NB4 (cell line): ENCODE measurements at regions not wholly inside any gene's neighbourhood (a gene's known extent, or its start where the extent isn't known, plus 50 kb on each side); places are given as distances from the start of the nearest gene placed in this dataset.

Source experiments
- MYC ChIP-seq: IDR thresholded peaks from 2 replicates; pipeline ENCODE4 v1.6.1; 2011; ENCODE audit warnings: low read depth, low read length
- POLR2A ChIP-seq: IDR thresholded peaks from 2 replicates; pipeline ENCODE4 v1.6.1; 2011; ENCODE audit warnings: mild to moderate bottlenecking; ENCODE audit not compliant: insufficient read length; ENCODE audit errors: extremely low read depth
- TF ChIP-seq, protein P1 (sequence below): IDR thresholded peaks from one replicate; pipeline ENCODE4 v1.5.1; 2012; ENCODE audit warnings: low read depth, low read length
- TF ChIP-seq, protein P2 (sequence below): IDR thresholded peaks from 2 replicates; pipeline ENCODE4 v1.6.1; 2011; ENCODE audit warnings: low read depth, low read length

DNA sequence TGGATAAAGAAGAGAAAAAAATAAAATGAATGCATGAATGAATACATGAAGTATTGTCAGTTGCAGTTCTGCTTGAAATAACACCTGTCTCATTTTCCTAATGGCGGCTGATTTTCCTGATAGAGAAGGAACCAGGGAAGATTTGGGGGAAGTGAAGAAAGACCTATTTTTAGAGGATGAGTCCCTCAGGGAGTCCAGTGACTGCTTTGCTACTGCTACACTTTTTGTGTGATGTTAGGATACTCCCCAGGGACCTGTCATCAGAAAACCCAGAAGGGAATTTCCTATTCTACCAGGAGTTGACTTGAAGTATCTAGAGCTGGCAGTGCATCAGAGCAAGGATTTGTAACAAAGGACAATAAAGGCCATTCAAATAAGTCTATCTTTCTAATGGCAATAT lies 114.8 kb downstream of the MAB21L3 start:
- TF ChIP-seq, protein P1, sequence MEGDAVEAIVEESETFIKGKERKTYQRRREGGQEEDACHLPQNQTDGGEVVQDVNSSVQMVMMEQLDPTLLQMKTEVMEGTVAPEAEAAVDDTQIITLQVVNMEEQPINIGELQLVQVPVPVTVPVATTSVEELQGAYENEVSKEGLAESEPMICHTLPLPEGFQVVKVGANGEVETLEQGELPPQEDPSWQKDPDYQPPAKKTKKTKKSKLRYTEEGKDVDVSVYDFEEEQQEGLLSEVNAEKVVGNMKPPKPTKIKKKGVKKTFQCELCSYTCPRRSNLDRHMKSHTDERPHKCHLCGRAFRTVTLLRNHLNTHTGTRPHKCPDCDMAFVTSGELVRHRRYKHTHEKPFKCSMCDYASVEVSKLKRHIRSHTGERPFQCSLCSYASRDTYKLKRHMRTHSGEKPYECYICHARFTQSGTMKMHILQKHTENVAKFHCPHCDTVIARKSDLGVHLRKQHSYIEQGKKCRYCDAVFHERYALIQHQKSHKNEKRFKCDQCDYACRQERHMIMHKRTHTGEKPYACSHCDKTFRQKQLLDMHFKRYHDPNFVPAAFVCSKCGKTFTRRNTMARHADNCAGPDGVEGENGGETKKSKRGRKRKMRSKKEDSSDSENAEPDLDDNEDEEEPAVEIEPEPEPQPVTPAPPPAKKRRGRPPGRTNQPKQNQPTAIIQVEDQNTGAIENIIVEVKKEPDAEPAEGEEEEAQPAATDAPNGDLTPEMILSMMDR: no peak
- TF ChIP-seq, protein P2, sequence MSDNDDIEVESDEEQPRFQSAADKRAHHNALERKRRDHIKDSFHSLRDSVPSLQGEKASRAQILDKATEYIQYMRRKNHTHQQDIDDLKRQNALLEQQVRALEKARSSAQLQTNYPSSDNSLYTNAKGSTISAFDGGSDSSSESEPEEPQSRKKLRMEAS: no peak
- TF ChIP-seq POLR2A (no peak), MYC (no peak)
